AG09309 (cell line): ENCODE measurements at regions not wholly inside any gene's neighbourhood (a gene's known extent, or its start where the extent isn't known, plus 50 kb on each side); places are given as distances from the start of the nearest gene placed in this dataset.

Experiments
- DNase-seq: peaks from one replicate; pipeline ENCODE4 v3.0.0-alpha.2; 2010; ENCODE audit warnings: low read depth
- H3K4me3 ChIP-seq: 2 replicates; pipeline ENCODE4 v1.5.1; 2011; ENCODE audit warnings: mild to moderate bottlenecking, low read depth, low read length, moderate library complexity; ENCODE audit not compliant: control insufficient read depth
- TF ChIP-seq, protein P1 (sequence below): IDR thresholded peaks from 2 replicates; pipeline ENCODE4 v1.5.1; 2011; ENCODE audit warnings: mild to moderate bottlenecking, low read depth, low read length, inconsistent platforms; ENCODE audit not compliant: insufficient read depth, control insufficient read depth; ENCODE audit errors: missing control alignments

DNA sequence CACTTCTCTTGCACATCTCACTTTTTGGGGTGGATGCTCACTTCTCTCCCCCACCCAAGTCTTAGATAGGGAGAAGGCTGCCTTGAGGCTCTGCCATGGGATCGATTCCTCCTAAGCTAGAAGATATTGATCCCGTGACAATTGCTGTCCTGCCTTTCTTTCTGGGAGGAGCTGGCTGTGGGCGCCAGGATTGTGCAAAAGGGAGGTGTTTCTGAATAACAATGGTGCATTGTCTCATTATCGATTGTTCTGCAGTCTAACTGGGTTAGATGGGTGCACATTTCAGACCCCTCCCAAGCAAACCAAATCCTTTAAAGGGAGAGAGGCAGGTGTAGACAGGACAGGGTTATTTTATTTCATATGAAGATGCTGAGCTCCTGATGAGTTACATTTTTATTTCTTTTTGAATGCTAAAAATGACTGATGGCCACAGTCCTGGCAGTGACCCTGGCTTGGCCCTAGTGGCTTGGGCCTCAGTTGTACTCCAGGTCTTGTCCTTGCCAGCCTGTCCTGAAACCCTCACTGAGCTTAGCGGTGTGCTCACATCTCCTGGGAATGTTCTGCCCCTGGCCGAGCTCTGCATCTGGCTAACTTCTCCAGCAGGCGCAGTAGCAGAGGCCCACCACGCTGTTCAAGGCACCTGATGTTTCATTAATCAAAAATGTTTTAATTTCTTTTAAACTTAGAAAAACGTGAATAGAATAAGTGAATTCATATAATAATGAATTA lies 99.0 kb upstream of the KAZN start:
- TF ChIP-seq, protein P1, sequence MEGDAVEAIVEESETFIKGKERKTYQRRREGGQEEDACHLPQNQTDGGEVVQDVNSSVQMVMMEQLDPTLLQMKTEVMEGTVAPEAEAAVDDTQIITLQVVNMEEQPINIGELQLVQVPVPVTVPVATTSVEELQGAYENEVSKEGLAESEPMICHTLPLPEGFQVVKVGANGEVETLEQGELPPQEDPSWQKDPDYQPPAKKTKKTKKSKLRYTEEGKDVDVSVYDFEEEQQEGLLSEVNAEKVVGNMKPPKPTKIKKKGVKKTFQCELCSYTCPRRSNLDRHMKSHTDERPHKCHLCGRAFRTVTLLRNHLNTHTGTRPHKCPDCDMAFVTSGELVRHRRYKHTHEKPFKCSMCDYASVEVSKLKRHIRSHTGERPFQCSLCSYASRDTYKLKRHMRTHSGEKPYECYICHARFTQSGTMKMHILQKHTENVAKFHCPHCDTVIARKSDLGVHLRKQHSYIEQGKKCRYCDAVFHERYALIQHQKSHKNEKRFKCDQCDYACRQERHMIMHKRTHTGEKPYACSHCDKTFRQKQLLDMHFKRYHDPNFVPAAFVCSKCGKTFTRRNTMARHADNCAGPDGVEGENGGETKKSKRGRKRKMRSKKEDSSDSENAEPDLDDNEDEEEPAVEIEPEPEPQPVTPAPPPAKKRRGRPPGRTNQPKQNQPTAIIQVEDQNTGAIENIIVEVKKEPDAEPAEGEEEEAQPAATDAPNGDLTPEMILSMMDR, result no peak
- DNase-seq, result no peak
- no peak overlapping the region for H3K4me3 ChIP-seq

DNA sequence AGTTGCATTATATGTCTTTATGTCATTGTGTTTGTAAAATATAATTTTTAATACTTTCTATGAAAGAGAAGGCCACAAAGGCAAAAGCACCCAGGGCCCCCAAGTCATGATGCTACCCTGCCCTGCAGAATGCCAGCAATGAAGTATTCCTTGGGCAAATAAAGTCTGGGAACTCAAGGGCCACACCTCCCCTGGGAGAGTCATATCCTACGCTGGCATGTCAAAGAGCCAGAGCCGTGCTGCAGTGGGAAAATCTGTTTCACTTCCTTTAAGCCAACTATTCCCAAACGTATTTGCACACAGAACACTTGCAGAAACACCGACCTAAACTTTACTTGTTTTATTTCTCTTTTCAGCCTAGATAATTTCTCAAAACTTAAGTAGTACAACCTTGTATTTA lies 98.4 kb upstream of the KAZN start:
- TF ChIP-seq, protein P1, result no peak
- no peak overlapping the region for H3K4me3 ChIP-seq

DNA sequence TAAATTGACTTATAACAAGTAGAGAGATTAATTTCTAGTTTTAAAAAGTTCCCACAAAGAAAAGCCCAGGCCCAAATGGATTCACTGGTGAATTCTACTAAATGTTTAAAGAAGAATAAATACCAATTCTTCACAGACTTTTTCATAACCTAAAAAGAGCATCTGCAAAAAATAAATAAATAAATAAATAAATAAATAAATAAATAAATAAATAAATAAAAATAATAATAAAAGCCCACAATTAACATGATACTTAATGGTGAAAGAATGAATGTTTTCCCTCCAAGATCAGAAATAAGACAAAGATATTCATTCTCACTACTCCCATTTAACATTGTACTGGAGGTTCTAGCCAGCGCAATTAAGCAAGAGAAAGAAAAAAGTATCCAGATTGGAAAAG lies 97.6 kb upstream of the KAZN start:
- TF ChIP-seq, protein P1, result no peak
- no peak for DNase-seq
- H3K4me3 ChIP-seq, result no peak overlapping the region

More for the DNA sequence above, 98.4 kb upstream of the KAZN start:
- DNase-seq, result no peak

DNA sequence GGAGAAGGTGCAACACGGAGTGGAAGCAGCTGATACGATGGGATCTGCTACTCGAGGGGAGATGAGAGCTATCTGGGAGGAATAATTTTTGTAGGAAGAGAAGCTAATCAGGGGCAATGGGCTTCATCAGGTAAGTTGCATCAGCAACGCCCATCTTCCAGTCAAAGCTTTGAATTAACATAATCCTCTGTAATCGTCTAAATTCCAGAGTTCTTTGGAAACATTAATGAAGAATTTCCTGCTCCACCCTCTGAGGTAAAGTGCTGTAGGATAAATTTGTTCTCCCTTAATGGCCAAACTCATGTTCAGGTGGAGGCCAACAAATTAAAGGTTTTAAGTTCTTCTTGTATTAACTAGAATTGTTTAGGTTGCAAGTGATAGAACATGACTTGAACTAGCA lies 94.0 kb upstream of the KAZN start:
- no peak overlapping the region for H3K4me3 ChIP-seq
- TF ChIP-seq, protein P1, result no peak
- DNase-seq, result no peak

DNA sequence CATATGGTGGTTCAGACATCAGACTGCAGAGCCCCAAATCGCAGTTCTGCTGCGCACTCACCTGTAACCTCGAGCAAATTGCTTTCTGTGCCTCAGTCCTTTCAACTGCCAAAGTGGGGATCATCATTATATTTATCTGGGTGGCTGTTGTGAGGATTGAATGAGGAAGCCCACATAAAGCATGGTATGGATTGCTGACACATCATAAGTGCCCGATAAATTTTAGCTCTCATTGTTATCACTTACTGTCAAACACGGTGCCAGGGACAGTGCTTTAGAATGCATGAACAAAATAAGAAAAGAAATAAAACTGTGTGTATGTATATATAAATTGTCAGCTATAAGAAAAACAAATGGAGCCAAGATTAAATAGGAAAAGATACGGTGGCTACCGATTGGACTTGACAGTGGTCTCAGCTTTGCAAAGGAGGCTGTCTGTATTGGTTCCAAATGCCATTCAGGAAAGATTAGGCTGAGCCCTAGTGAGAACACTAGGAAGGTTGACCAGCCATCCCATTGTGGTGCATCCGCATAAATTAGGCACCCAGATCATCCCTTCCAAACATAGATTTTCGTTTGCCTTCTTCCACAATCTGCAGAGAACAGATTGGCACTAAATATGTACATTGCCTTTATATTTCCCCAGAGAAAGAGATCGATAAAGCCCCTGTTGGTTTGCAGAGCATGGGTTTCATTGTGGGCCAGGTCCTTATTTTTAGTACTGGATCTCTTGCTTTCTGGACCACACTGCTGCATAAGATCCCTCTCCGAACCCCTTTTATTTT lies 91.8 kb upstream of the KAZN start:
- DNase-seq, result no peak
- no peak overlapping the region for H3K4me3 ChIP-seq
- TF ChIP-seq, protein P1, result no peak

DNA sequence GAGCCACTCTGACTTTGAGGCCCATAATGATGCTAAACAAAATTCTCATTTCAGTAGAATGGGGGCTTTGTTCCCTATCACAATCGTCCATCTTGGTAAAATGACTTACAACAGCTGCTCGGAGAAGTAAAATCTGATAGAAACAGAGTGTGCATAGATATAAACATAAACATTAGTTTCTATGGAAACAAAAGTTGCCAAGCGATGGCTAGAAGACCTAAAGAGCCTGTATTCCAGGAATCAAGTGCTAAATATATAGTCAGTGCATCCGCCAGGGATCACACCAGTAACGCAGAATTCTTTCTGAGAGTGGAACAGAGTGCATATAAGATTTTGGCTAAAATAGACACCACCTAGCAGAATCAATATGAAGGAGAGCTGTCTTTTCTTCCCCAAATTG lies 91.2 kb upstream of the KAZN start:
- no peak overlapping the region for H3K4me3 ChIP-seq
- DNase-seq, result no peak
- TF ChIP-seq, protein P1, result no peak

DNA sequence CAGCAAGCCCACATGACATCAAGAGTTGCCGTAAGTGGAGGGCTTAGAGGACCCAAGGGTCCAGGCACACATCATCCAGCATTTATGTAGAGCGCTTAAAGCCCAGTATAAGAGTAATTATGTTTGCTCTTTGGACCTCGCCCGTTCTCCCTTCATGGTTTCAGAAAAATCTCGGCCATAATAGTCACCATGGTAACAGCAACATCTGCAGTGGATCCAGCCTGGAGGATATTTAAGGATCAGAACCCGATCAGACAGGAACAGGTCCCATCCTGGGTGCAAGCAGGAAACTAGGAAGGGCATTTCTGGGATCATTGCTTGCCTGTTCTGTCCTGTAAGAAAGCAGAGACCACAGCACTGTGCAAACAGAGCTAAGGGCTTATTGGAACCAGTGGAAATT lies 89.9 kb upstream of the KAZN start:
- DNase-seq, result no peak

More for the DNA sequence above, 89.9 kb upstream of the KAZN start:
- no peak overlapping the region for H3K4me3 ChIP-seq
- TF ChIP-seq, protein P1, result no peak
